Neutrophil (primary cell): ENCODE measurements at regions not wholly inside any gene's neighbourhood (a gene's known extent, or its start where the extent isn't known, plus 50 kb on each side); places are given as distances from the start of the nearest gene placed in this dataset.
"Not testable (repeated sequence)": the region's sequence is repeated elsewhere in the genome, so short reads cannot be mapped to it uniquely, and the experiment has no call there.

Experiments used
- H3K27ac ChIP-seq: fragments of 200-600 bp; sonication (generic); 2 replicates; pipeline ENCODE4 v1.5.1; 2016; ENCODE audit warnings: mild to moderate bottlenecking, moderate library complexity
- H3K27me3 ChIP-seq: fragments of 200-600 bp; sonication (generic); 2 replicates; pipeline ENCODE4 v1.6.0; 2016; ENCODE audit warnings: mild to moderate bottlenecking
- H3K36me3 ChIP-seq: fragments of 200-600 bp; sonication (generic); 2 replicates; pipeline ENCODE4 v1.5.1; 2017
- H3K4me1 ChIP-seq, 2 experiments: fragments of 200-600 bp in 1 of 2; sonication (generic) in 1 of 2; 1 replicate in 1 of 2; 2 replicates in 1 of 2; pipeline versions ENCODE4 v1.5.1 to v1.6.1; 2013 to 2016; ENCODE audit warnings: low read depth in 1 of 2, low read length in 1 of 2, mild to moderate bottlenecking in 1 of 2, moderate library complexity in 1 of 2; ENCODE audit not compliant: control insufficient read depth in 1 of 2, insufficient read depth in 1 of 2
- H3K4me3 ChIP-seq, 2 experiments: fragments of 200-600 bp in 1 of 2; sonication (generic) in 1 of 2; 1 replicate in 1 of 2; 2 replicates in 1 of 2; pipeline ENCODE4 v1.5.1; 2013 to 2016; ENCODE audit warnings: low read depth in 1 of 2, low read length in 1 of 2, mild to moderate bottlenecking in 1 of 2, moderate library complexity in 1 of 2
- H3K9me3 ChIP-seq: fragments of 200-600 bp; sonication (generic); 2 replicates; pipeline ENCODE4 v1.5.1; 2016
- CTCF ChIP-seq: fragments of 200-600 bp; sonication (generic); IDR thresholded peaks from 2 replicates; pipeline ENCODE4 v1.5.1; 2016; ENCODE audit warnings: antibody characterized with exemption

DNA sequence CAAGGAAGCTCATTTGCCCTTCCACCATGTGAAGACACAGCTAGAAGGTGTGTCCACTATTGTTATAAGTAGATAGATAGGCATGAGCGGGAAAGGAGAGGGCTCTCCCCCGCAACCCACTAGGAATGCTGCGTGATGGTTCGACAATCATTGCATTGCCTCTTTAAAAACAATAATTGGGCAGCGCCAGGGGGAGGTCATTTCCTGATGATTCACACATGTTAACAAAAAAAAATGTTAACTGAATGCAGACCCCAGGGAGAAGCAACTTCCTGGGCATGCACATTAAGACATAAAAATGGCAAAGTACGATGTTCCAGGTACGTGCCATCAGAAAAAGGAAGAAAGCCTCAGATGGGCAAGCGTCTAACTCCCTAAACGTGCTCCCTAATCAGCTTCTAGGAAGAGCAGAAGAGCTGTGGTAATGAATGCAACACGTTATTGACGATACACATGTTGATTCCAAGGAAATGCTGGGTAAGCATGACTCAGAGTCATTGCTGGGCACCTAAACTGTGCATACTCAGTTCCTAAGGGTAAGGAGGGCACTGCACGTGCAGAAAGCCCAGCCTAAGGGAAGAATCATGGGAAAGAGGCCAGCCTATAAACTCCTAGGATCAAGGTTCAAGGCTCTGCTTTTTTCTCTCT lies 113.7 kb downstream of the FAM217A start:
- TF ChIP-seq CTCF, result no peak
- Histone ChIP-seq H3K27ac (no peak overlapping the region), H3K27me3 (no peaks in the 10 kb centered on the region), H3K4me3 (no peak overlapping the region), H3K36me3 (no peaks in the 10 kb centered on the region), H3K4me1 (no peaks in the 10 kb centered on the region), H3K9me3 (no peaks in the 10 kb centered on the region)

DNA sequence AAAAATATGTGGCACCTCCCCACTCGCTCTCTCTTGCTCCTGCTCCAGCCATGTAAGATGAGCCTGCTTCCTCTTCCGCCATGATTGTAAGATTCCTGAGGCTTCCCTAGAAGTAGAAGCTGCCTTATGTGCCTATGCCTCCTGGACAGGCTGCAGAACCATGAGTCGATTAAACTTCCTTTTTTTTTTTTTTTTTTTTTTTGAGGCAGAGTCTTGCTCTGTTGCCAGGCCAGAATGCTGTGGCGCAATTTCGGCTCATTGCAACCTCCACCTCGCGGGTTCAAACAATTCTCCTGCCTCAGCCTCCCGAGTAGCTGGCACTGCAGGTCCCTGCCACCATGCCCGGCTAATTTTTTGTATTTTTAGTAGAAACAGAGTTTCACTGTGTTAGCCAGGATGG lies 112.5 kb downstream of the FAM217A start:
- no peak for TF ChIP-seq CTCF
- Histone ChIP-seq H3K4me3 (no peak overlapping the region), H3K27ac (no peak overlapping the region), H3K27me3 (no peaks in the 10 kb centered on the region), H3K4me1 (no peaks in the 10 kb centered on the region), H3K9me3 (no peaks in the 10 kb centered on the region), H3K36me3 (no peaks in the 10 kb centered on the region)

DNA sequence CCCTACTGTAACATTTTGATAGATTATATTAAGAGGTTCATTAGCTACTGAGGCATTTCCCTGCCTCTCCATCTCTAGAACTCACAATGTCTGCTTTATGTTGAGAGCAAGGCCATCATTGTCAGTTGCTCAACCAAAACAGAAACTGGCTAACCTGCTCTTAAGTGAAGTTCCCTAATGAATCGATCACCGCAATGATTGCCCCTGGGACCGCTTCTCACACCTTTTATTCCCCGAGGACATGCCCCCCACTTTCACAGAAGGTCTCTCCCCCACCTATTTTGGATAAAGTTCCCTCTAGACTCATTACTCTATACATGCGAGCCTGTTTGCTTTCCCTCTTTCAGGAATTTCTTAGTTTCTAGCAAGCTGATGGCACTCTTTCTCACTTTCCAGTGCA lies 108.8 kb downstream of the FAM217A start:
- no peaks in the 10 kb centered on the region for H3K4me1 ChIP-seq
- H3K4me3 ChIP-seq, result no peak overlapping the region

DNA sequence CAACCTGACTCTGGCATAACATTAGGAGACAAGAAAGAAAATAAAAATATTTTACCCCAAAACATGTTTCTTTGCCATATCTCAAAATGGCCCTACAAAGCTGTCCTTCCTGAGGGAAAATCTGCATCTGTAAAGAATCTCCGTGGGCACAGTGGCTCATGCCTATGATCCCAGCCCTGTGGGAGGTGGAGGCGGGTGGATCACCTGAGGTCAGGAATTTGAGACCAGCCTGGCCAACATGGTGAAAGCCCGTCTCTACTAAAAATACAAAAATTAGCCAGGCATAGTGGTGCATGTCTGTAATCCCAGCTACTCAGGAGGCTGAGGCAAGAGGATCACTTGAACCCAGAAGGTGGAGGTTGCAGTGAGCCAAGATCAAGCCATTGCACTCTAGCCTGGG lies 105.8 kb downstream of the FAM217A start:
- H3K27me3 ChIP-seq, H3K27ac ChIP-seq, H3K36me3 ChIP-seq, H3K9me3 ChIP-seq, H3K4me3 ChIP-seq, H3K4me1 ChIP-seq: not testable (repeated sequence)

More for the DNA sequence above, 108.8 kb downstream of the FAM217A start:
- no peaks in the 10 kb centered on the region for H3K27me3 ChIP-seq
- no peak overlapping the region for H3K27ac ChIP-seq
- TF ChIP-seq CTCF, result no peak
- H3K9me3 ChIP-seq, result no peaks in the 10 kb centered on the region
- no peaks in the 10 kb centered on the region for H3K36me3 ChIP-seq

GRCh38 chr6:3977875-3978711 lies 100.8 kb downstream of the FAM217A start:
- Histone ChIP-seq H3K27me3 (peaks cover 10% of the 10 kb centered on the region), H3K9me3 (no peaks in the 10 kb centered on the region), H3K4me3 (no peak overlapping the region), H3K36me3 (no peaks in the 10 kb centered on the region), H3K4me1 (no peaks in the 10 kb centered on the region), H3K27ac (no peak overlapping the region)
- TF ChIP-seq CTCF, result no peak

DNA sequence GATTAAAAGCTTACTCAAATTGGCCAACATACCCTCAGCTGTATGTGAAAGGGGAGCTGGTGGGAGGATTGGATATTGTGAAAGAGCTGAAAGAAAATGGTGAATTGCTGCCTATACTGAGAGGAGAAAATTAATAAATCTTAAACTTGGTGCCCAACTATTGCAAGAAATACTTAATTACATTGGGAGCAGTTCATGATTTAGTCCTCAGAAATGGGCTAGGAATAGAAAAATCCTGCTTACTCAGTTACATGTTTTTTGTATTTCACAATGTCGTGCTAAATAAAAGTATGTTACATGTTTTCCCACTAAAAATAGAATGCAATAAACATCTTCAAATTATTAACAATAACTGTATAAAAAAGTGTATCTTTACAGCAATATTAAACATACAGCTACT lies 100.0 kb downstream of the FAM217A start:
- not testable (repeated sequence) for H3K27me3 ChIP-seq, H3K4me1 ChIP-seq, H3K9me3 ChIP-seq, H3K36me3 ChIP-seq, H3K27ac ChIP-seq, H3K4me3 ChIP-seq
